ENCODE measurements at regions not wholly inside any gene's neighbourhood (a gene's known extent, or its start where the extent isn't known, plus 50 kb on each side); places are given as distances from the start of the nearest gene placed in this dataset.

DNA sequence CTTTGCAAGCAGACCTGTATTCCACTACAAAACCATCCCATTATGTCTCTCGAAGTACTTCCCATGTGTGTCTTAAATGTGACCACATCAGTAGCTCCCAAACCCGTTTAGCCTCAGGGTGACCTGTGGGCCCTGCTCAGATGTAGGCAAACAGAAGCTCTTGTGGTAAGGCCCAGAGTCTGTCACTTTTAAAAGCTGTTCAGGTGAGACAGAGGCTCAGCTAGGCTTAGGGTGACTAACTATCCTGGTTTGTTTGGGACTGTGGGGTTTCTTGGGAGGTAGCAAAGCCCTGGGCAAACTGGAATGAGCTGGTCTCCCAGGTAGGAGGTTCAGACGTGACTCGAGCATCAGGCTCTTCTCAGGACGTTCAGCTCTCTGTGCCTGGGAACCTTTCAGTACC, 64.5 kb upstream of the VASH1 start:
- Histone ChIP-seq H3K4me3 (no peak overlapping the region), H3K27me3 (no peaks in the 10 kb centered on the region), H3K4me1 (peaks cover 0 to 10% of the 10 kb centered on the region in 2 donors), H3K36me3 (no peaks in the 10 kb centered on the region), H3K27ac (no peak overlapping the region), H3K9me3 (no peaks in the 10 kb centered on the region)
- intact Hi-C loops (cut with DNase I; ENCODE audit: low total_unique reads) (no loop called here), in situ Hi-C loops (cut with MboI; ENCODE audit: low sequenced_read_pairs in 4 of 4) (no loop called here)
- ATAC-seq (no peak), DNase-seq (no peak)
- no peak for TF ChIP-seq POLR2A (IDR thresholded peaks at IDR 0.05)
- TF ChIP-seq, protein P1, sequence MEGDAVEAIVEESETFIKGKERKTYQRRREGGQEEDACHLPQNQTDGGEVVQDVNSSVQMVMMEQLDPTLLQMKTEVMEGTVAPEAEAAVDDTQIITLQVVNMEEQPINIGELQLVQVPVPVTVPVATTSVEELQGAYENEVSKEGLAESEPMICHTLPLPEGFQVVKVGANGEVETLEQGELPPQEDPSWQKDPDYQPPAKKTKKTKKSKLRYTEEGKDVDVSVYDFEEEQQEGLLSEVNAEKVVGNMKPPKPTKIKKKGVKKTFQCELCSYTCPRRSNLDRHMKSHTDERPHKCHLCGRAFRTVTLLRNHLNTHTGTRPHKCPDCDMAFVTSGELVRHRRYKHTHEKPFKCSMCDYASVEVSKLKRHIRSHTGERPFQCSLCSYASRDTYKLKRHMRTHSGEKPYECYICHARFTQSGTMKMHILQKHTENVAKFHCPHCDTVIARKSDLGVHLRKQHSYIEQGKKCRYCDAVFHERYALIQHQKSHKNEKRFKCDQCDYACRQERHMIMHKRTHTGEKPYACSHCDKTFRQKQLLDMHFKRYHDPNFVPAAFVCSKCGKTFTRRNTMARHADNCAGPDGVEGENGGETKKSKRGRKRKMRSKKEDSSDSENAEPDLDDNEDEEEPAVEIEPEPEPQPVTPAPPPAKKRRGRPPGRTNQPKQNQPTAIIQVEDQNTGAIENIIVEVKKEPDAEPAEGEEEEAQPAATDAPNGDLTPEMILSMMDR (IDR thresholded peaks at IDR 0.05 in 4 of 5, conservative IDR thresholded peaks at IDR 0.05 in 1 of 5) = no peak

- no peak overlapping the region for H3K4me3 ChIP-seq
- H3K9me3 ChIP-seq = no peaks in the 10 kb centered on the region
- no peak for TF ChIP-seq POLR2A (IDR thresholded peaks at IDR 0.05)
- TF ChIP-seq, protein P1 (IDR thresholded peaks at IDR 0.05 in 4 of 5, conservative IDR thresholded peaks at IDR 0.05 in 1 of 5) = no peak
- no peak overlapping the region for H3K27ac ChIP-seq
- intact Hi-C loops (cut with DNase I; ENCODE audit: low total_unique reads) (no loop called here), in situ Hi-C loops (cut with MboI; ENCODE audit: low sequenced_read_pairs in 4 of 4) (no loop called here)
- DNase-seq (no peak), ATAC-seq (no peak)
- H3K36me3 ChIP-seq = no peaks in the 10 kb centered on the region
- no peaks in the 10 kb centered on the region for H3K27me3 ChIP-seq
- peaks cover 0 to 10% of the 10 kb centered on the region in 2 donors for H3K4me1 ChIP-seq
These were observed 63.9 kb upstream of the VASH1 start for GRCh38 chr14:76697246-76697905.

GRCh38 chr14:76698191-76698590, 63.1 kb upstream of the VASH1 start:
- DNase-seq (no peak), ATAC-seq (no peak)
- intact Hi-C loops (cut with DNase I; ENCODE audit: low total_unique reads) = no loop called here
- Histone ChIP-seq H3K27ac (no peak overlapping the region), H3K9me3 (no peaks in the 10 kb centered on the region), H3K4me1 (peaks cover 0 to 10% of the 10 kb centered on the region in 2 donors), H3K36me3 (no peaks in the 10 kb centered on the region), H3K27me3 (no peaks in the 10 kb centered on the region), H3K4me3 (no peak overlapping the region)
- no peak for TF ChIP-seq POLR2A (IDR thresholded peaks at IDR 0.05)
- TF ChIP-seq, protein P1 (IDR thresholded peaks at IDR 0.05 in 4 of 5, conservative IDR thresholded peaks at IDR 0.05 in 1 of 5) = no peak
- in situ Hi-C loops (cut with MboI; ENCODE audit: low sequenced_read_pairs in 4 of 4) = no loop called here

DNA sequence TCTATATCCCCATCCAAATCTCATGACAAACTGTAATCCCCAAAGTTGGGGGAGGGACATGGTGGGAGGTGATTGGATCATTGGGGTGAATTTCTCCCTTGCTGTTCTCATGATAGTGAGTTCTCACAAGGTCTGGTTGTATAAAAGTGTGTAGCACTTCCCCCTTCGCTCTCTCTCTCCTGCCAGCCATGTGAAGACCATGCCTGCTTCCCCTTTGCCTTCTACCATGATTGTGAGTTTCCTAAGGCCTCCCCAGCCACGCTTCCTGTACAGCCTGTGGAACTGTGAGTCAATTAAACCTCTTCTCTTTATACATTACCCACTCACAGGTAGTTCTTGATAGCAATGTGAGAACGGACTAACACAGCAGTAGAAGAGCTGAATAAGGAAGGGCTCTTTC, 62.6 kb upstream of the VASH1 start:
- H3K27me3 ChIP-seq = no peaks in the 10 kb centered on the region
- no peaks in the 10 kb centered on the region for H3K9me3 ChIP-seq
- no peak overlapping the region for H3K4me3 ChIP-seq
- no peak for TF ChIP-seq POLR2A (IDR thresholded peaks at IDR 0.05)
- TF ChIP-seq, protein P1 (IDR thresholded peaks at IDR 0.05 in 4 of 5, conservative IDR thresholded peaks at IDR 0.05 in 1 of 5) = no peak
- in situ Hi-C loops (cut with MboI; ENCODE audit: low sequenced_read_pairs in 4 of 4) = no loop called here
- intact Hi-C loops (cut with DNase I; ENCODE audit: low total_unique reads) = no loop called here
- no peak for ATAC-seq
- H3K36me3 ChIP-seq = no peaks in the 10 kb centered on the region
- no peak overlapping the region for H3K27ac ChIP-seq
- DNase-seq = no peak
- peaks cover 0 to 10% of the 10 kb centered on the region in 2 donors for H3K4me1 ChIP-seq
